GM21367 (cell line): ENCODE measurements at regions not wholly inside any gene's neighbourhood (a gene's known extent, or its start where the extent isn't known, plus 50 kb on each side); places are given as distances from the start of the nearest gene placed in this dataset.

Source experiments
- ATAC-seq: cut with Tn5 transposase; IDR thresholded peaks from one replicate; pipeline ENCODE4 v1.9.1; 2021; ENCODE audit not compliant: unreplicated experiment

DNA sequence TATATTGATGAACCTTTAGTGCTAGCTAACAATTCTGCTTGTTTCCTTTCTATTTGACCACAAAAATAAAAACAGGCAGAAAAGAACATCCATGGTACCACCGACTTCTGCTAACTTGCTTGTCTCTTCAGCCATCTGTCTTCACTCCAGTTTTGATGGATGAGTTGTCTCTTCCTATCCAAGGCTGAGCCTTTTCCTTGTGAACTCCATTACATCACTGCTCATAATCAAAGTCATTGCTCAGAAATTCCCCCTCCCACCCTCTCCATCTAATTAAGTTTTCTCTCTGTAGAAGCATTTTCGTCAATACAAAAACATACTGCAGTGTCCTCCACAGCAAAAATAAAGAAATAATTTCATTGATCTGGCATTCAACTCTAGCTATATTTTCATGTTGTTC is 184.4 kb downstream of the SPCS3 start:
- no peak for ATAC-seq

DNA sequence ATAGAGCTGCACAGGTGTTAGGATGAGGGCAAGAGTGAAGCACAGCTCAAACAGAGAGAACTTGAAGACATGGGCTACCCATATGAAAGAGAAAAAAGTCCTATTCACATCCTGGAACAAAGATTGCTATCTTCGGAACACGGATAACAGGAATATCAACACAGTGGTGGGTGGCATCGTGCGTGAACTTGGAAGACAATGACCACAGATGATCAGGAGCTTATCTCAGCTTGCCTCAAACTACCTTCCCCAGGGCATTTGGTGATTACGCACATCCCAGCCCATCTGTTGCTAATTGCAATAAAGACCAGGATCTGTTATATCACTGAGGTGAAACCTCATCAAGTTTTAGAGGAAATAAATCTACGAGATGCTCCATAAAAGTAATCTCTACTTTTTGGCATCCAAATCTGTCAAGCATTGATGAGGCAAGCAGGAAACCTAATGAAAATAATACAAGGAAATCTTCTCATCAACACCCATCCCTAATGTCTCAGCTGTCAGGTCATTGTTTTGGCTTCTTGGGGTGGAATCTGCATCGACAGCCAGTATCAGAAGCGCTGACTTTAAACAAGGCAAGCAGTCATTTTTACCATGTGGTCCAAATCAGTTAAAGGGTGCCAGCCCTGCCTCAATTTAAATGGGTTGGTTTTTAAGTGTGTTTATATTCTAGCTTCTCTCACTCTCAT is 188.2 kb downstream of the SPCS3 start:
- ATAC-seq = no peak

DNA sequence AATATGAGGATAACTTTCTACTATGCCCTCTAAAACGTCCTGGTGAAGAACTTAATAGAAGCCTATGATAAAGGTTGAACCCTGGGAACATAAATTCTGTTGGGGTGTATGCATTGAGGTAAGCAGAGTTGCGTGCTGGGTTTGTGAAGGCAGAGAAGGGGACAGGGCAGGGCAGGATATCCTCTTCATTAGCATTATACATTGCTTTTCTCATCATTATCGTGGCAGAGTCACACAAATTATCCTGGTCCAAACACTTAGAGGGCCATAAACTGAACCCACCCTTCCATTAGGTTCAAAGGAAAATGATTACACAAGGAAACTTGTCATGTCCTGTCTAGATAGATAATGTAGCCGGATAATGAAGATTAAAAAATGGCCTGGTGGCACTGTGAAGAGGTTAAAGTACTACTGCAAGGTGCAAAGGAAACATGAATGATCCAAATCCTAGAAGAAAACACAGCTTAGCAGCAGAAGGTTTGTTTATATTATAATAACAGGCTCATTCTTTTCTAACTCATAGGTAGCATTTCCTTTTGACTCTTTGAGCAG is 189.1 kb downstream of the SPCS3 start:
- no peak for ATAC-seq

DNA sequence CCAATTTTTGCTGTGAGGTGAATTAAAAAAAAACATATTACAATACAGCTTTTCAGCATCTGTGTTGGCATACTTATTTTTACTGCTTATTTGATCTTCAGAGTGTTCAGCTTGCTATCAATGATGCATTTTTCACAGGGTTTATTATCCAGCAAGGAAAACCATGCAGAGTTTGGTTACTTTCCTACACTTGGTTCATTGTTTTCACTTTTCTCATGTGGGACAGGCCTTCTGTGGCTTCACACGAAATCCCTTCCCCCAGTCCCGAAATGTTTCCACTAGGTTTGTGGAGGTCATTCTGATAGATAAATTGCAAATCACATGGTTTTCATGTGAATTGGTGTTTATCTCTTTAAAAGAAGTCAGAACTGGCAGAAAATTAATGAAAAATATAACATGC is 205.8 kb downstream of the SPCS3 start:
- no peak for ATAC-seq

DNA sequence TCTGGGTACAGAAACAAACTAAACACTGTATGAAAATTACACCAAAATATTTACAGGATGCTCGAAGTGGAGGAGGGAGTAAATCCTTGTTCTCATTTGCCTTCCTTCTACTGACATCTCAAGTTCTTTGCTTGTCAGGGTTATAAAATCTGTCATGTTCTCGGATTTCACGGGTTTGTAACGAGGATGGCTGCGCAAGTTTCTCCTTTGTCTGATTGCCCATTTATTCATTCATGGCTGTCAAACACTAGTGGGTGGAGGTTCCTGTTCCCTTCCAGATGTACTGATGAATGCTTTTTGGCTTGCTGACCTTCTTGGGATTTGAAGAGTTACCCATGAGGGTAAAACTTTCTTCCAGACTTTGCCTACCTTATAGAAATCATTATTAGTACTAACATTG is 206.9 kb downstream of the SPCS3 start:
- ATAC-seq = no peak

DNA sequence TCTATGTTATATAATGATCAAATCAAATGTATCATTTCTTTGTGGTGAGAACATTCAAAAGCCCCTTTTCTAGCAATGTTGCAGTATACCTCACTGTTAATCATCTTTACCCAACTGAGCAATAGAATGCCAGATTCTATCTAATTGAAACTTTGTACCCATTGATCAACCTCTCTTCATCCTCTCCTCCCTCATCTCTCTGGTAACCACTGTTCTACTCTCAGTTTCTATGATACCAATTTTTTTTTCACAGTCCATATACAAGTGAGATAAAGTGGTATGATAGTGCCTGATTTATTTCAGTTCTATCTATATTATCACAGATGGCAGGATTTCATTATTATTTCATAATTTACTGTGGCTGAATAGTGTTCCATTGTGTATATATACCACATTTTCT is 209.8 kb downstream of the SPCS3 start:
- ATAC-seq = no peak

DNA sequence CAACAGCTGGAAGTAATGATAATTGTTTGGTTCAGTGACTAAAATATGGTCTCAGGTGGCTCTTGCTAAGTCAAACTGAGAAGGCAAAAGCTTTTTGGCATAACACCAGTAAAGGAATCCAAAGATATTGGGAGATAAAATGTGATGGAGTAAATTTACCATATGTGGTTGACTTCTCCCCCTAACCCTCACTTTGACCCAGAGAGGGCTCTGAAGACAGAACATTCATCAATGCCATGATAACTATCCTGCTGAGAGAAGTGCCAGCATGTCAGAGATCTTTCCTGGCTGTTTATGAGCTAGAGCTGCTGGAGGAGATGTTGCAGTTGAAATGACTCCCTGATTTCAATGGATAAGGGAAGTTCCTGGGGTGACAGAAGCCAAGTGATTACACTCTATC is 213.4 kb downstream of the SPCS3 start:
- no peak for ATAC-seq

DNA sequence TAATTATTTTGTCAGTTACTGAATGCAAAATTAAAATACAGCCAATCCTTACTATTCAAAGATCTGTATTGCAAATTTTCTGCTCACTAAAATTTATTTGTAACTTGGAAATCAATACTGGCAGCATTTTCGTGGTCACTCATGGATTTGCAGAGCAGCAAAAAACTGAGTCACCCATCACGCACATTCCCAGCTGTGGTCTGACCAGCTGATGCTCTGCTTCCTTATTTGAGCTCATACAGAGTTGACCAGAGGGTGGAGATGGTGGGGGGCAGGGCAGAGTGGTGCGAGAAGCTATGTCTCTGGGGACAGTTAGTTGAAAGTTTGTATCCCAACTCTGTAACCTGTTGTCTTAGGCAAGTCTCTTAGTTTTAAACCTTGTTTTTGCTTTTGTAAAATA is 214.8 kb downstream of the SPCS3 start:
- no peak for ATAC-seq

DNA sequence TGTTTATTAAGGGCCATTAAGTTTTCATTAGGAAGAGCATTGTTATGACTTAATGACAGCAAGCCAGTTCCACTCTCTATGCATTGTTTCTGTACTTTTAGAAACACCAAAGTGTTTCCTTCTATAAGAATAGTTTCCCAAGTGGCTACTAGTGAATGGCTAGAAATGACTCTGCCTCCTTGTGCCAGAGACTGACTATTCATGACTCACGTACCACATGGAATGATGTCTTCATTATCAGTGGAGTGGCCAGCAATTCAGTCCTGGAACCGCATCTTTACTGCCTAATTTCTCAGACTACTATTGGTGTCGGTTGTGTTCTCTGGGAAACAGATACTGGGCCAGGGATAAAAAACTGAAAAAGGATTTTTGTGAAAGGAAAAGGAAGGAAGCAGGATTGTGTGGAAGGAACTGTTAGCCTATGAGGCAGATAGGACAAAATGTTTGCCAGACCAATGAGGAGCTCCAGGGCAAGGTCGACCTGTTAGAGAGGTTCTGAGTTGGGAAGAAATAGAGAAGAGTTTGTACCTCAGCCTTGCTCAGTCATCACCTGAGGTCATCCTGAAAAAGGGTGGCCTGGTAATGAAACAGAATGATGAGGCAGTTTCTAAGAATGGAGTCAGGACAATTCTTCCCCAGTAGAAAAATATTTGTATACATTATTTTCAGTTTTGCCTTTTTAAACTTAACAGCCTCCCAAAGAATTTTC is 218.6 kb downstream of the SPCS3 start:
- no peak for ATAC-seq

DNA sequence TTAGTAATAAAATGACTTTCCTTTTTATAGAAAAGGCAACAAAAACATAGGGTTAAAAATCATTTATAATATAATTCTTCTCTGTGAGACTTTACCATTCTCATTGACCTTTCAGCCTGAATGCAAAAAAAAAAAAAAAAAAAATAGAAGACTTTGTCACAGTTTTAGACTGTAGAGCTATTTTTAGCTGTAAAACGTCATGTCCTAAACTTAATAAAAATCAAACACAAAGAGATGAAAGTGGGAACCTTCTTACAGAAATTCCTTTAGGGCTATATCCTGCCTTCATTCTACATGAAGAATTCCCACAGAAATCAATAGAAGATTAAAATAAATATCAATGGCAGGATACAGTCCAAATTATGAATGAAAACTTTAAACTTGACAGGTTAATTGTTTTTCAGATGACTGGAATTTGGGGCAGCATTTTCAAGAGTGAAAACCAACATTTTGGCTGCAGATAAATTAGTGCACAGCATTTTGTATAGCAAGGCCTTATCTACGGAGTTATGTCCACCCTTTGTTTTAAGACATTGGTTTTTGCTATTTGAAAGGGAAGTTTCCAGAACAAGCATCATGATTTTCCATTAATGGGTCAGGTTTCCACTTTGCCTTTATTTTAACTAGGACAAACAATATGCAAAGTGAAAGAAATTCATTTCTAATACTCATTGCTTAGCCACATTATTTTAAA is 219.5 kb downstream of the SPCS3 start:
- no peak for ATAC-seq

DNA sequence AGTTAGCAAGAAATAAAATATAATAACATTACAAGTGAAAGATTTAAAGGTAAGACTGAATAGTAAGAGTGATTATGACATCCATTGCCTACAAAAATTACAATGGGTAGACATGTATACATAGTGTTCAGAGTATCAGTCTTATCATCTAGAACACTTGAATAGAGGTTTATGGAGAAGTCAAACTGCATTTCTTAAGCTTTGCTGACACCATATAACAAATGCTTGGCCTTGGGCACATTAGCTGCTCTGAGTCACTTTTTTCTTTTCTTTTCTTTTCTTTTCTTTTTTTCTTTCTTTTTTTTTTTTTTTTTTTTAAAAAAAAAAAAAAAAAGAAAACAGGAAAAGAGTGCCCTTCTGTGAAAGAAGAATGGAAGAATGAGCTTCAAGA is 220.0 kb downstream of the SPCS3 start:
- no peak for ATAC-seq

DNA sequence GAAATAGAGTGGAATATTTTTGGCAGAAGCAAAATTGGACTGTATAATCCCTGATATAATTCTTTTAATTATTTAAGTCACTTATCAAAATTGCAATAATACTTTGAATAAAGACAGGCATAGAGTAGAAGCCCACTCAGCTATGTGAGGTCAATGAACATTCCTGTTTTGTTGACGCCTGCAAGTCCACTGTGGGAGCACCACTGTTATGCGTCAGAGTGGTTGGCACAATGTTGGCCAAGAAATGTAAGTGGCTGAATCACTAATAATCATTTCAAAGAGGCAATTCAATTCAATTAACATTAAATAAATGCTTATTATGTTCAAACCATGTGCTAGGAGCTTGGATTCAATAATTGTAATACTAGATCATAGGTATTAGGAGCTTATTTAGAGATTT is 221.0 kb downstream of the SPCS3 start:
- ATAC-seq = no peak

DNA sequence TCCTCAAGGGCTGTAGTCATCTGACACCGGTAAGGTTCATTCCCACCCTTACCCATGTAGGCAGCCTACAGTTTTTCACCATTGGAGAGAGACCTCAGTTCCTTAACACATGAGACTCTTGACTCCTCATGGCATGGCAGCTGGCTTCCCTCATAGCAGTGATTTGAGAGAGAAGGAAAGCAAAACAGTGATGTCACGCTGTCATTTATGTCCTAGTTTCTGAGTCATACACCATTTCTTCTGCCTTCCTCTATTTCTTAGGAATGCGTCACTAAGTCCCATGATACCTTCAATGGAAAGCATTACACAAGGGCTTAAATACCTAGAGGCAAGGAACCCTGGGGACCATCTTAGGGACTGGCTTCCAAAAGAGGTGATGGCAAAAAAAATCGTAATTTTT is 226.1 kb downstream of the SPCS3 start:
- ATAC-seq = no peak

DNA sequence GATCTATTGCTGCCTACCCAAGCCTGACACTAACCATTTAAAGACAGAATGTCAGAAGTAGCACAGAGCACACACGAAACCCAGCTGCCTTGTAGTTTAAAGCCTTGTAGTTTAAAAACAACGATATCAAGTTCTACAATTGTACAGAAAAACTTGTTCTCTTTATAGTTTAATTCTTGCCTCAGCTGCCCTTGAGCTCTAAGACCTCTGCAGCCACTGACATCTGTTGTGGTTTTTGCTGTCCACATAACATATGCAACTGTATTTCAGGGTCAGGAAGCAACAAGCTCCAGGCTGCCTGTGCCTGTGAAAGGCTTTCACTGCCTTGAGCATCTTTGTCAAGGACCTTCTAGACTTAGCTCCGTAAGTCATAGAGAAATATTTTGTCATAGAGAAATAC is 227.2 kb downstream of the SPCS3 start:
- no peak for ATAC-seq

DNA sequence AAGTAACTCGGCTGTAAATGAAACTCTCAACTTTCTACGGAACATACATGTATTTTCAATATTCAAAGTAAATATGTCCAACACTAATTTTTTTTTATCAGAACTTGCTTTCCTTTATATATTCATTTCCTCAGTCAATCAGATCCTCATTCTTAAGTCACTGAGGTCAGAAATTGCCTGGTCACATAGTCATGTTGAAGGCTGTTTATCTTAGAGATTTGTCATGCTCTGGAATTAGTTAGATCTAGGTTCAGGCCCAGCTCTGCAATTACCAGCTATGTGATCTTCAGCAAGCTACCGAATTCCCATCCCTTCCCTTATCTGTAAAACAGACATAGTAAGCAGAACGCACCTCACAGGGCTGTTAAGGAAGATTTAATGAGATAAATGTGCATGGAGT is 228.8 kb downstream of the SPCS3 start:
- no peak for ATAC-seq

DNA sequence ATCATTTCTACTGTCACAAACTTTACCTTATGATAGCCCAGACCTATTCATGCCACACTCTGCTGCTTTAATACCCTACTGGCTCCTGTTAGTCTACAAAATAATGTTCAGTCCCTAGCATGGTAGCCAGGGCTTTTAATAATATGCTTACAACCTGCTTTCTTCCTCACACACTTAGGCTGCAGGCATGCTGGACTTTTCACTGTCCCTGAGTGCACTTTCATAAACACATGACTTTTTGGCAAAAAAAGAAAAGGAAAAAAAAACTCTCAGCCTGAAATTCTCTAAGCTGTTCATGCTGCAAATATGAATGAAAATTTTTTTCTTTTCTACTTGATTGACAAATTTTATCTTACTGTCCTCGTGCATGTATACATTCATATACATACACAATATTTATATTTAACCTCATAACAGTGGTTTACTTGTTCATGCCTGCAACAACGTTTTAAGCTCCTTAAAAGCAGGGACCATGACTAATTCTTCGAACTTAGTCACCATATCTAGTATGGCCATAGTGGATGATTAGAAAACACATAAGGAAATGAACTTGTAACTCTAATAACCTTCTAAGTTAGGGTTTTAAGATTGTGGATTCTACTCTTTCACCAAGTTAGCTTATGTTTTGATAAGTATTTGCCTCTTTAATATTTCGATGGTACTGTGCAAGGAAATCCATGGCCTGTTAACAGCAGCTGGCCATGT is 229.5 kb downstream of the SPCS3 start:
- no peak for ATAC-seq

DNA sequence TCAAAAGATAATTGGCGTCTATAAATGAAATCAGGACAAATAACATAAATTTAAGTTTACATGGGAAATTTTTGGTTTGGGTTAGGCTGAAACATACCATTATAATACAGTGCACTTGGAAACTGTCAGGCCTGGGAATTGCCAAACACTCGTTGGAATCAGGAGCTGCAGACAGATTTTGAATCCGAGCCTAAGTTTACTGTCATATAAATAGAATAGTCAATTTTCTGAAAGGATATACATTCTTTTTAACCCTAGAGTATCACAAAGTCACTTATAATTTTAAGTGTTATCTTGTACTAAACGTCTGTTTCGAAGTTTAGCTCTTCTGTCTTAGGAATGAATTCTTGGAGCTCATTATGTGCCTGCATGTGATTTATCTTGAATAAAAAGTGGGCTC is 234.1 kb downstream of the VEGFC start:
- ATAC-seq = no peak

DNA sequence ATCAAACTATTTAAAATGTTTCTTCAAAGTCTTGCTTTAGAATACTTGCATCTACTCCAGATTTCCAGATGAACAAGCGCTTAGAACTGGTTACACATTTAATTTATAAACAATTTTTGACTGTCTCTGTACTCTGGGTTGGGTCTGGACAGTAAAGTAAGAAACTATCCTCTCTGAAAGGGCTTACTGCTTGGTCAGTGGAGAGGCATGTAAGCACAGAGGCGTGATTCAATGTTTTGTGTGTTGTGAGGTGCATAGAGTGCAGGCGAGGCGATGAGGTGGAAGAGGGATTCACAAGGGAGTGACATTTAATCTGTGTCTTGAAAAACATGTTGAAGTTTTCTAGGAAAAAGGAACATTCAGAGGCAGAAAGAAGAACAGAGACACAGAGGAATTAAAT is 231.4 kb downstream of the VEGFC start:
- ATAC-seq = no peak

DNA sequence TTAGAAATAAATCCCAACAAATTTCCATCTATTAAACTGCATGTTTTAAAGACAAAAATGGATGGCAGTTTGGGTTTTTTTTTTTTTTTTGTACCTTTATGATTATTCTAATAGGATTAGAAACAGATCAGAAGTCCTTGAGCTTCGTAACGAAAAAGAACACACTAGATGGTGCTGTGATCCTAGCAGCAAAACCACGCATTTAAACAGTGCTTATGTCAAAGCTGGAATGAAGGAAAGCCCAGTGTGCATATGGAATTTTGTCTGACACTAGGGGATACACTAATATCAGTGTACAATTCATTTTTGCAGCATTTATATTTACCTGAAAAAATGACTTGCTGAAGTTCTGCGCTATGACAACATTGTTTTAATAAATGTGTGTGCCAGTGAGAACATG is 229.1 kb downstream of the VEGFC start:
- ATAC-seq = no peak

DNA sequence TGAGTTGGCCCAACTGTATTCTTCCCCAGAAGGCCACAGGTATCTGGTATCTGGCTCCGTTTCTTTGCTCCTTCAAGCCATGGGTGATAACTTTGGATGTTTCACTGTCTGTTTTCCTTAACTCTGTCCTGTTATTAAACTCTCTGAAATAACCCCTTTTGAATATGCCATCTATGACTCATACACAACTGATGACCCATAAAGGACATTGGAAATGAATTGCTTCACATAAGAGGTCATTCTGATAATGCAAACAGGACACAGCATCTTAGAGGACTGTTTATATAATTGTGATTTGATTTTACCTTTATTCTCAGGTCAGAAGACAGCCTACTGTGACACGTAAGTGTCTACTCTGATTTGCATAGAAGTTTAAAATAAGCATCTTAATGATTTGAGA is 227.7 kb downstream of the VEGFC start:
- no peak for ATAC-seq

DNA sequence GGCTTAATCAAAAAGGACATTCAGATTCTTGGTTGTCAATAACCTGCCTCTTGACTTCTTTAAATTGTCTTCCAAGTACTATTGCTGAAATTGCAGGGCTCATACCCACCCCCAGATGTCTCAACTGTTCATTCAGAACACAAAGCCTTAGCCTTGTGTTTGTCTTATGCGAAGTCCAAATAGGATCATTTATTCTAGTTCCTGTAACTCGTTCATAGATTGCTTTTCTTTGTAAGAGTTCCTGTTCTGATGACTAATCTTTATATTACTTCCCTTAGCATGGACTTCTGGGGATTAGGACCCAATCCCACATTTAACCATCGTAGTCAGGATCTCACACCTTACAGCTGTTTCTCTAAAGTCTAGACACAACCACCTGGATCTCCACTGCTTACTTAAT is 226.0 kb downstream of the VEGFC start:
- ATAC-seq = no peak

DNA sequence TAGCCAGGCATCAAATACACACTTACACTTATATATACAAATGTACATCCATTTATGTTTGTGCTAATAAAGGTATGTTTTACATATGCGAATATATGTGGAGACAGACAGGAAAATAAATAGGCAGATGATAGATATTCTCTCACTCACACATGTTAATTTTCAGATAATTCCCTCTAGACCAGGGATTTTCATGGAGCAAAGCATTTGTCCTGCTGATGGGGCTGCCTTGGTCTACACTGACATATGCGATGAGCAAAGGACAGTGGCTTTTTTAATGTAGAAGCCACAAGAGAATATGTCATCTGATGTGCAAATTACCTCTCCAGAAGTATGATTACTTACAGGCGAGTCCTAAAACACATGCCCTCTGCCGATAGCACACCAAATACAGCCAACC is 224.5 kb downstream of the VEGFC start:
- ATAC-seq = no peak
